Fibroblast of the aortic adventitia (primary cell): ENCODE measurements at regions not wholly inside any gene's neighbourhood (a gene's known extent, or its start where the extent isn't known, plus 50 kb on each side); places are given as distances from the start of the nearest gene placed in this dataset.

Source experiments
- DNase-seq: peaks from one replicate; pipeline ENCODE4 v3.0.0-alpha.2; 2010; ENCODE audit warnings: low read depth
- H3K4me3 ChIP-seq: 2 replicates; pipeline ENCODE4 v1.5.1; 2011; ENCODE audit warnings: low read depth, mild to moderate bottlenecking, control low read depth, low read length, moderate library complexity
- CTCF ChIP-seq: IDR thresholded peaks from 2 replicates; pipeline ENCODE4 v1.5.1; 2011; ENCODE audit warnings: mild to moderate bottlenecking, low read length, control low read depth, inconsistent platforms; ENCODE audit not compliant: insufficient read depth

GRCh38 chr13:104460554-104460953 lies 1394.3 kb upstream of the SLC10A2 start:
- H3K4me3 ChIP-seq: no peak overlapping the region
- TF ChIP-seq CTCF: no peak
- no peak for DNase-seq

DNA sequence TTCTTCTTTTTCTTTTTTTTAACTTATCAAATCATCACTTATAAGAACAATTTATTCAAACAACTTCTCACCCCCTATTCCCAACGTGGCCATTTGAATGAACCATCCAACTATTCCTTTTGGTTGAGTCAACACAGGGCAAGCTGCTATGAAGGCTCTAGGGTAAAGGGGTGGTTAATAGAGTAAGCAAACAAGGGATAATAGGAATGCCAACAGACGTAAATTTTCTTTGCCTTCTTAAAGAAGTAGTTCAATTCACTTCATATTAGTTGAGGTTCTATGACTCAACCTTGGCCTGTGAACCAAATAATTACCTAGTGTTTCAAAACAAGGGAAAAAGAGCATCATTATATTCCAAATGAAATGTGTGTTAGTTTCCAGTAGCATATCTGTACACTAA lies 1383.8 kb upstream of the SLC10A2 start:
- no peak for DNase-seq
- no peak for TF ChIP-seq CTCF
- no peak overlapping the region for H3K4me3 ChIP-seq

GRCh38 chr13:104447348-104447747 lies 1381.1 kb upstream of the SLC10A2 start:
- no peak overlapping the region for H3K4me3 ChIP-seq
- DNase-seq: no peak
- no peak for TF ChIP-seq CTCF

DNA sequence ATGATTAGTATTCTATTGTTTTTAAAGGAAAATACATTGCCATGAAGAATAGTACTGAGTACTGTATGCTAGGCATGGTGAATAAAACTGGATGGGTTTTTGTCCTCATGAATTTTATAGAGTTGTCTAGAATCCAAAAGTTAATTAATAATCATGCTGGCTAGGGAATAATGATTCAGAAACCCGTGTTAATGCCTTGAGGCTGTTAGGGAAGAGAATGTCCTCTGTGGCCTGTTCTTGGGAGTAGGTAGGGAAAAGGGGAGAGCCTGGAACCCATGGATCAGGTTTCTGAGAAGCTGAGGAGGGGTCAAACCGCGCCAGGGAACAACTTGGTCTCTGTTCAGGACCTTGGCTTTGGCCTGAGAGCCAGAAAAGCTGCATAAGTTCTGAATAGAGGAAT lies 1376.3 kb upstream of the SLC10A2 start:
- no peak overlapping the region for H3K4me3 ChIP-seq
- TF ChIP-seq CTCF: no peak
- DNase-seq: no peak

GRCh38 chr13:104436555-104436954 lies 1370.3 kb upstream of the SLC10A2 start:
- no peak for DNase-seq
- H3K4me3 ChIP-seq: no peak overlapping the region
- TF ChIP-seq CTCF: no peak

- DNase-seq: no peak
- H3K4me3 ChIP-seq: no peak overlapping the region
- no peak for TF ChIP-seq CTCF
Observed at GRCh38 chr13:104431895-104432294, 1365.7 kb upstream of the SLC10A2 start.

- no peak for DNase-seq
- H3K4me3 ChIP-seq: no peak overlapping the region
- no peak for TF ChIP-seq CTCF
Observed at GRCh38 chr13:104426435-104426834, 1360.2 kb upstream of the SLC10A2 start.
